HepG2 (cell line): ENCODE measurements at regions not wholly inside any gene's neighbourhood (a gene's known extent, or its start where the extent isn't known, plus 50 kb on each side); places are given as distances from the start of the nearest gene placed in this dataset.
A peak's percentile ranks its signal among the peaks of the same experiment; 100 is the strongest.

Source experiments
- GATA4 ChIP-seq: sonication (generic); IDR thresholded peaks from 2 replicates; pipeline ENCODE4 v1.6.1; 2016; ENCODE audit warnings: antibody characterized with exemption, low read depth, borderline replicate concordance
- GATAD1 ChIP-seq: IDR thresholded peaks from 2 replicates; pipeline ENCODE4 v1.6.1; 2016; ENCODE audit warnings: missing genetic modification reagents, missing compliant biosample characterization
- GLMP ChIP-seq: sonication (generic); formaldehyde crosslinking; IDR thresholded peaks from 2 replicates; pipeline ENCODE4 v1.9.0; 2021; ENCODE audit warnings: missing genetic modification reagents, mild to moderate bottlenecking, borderline replicate concordance
- GMEB1 ChIP-seq: sonication (generic); formaldehyde crosslinking; IDR thresholded peaks from 2 replicates; pipeline ENCODE4 v1.5.1; 2020; ENCODE audit warnings: missing genetic modification reagents, mild to moderate bottlenecking, borderline replicate concordance
- HOXA3 ChIP-seq: sonication (generic); formaldehyde crosslinking; IDR thresholded peaks from 2 replicates; pipeline ENCODE4 v1.5.0; 2020; ENCODE audit warnings: missing genetic modification reagents
- MAZ ChIP-seq, 2 experiments: sonication (generic) in 1 of 2; formaldehyde crosslinking in 1 of 2; IDR thresholded peaks; 2 replicates each; pipeline versions ENCODE4 v1.5.0 to v1.6.1; 2012 to 2020; ENCODE audit warnings: low read depth in 2 of 2, mild to moderate bottlenecking in 2 of 2, borderline replicate concordance in 1 of 2, improper control_type of control experiment in 1 of 2, low read length in 1 of 2, missing genetic modification reagents in 1 of 2, moderate library complexity in 1 of 2
- RORA ChIP-seq: sonication (generic); formaldehyde crosslinking; IDR thresholded peaks from 2 replicates; pipeline ENCODE4 v1.5.0; 2020; ENCODE audit warnings: mild to moderate bottlenecking, missing genetic modification reagents, moderate library complexity
- SAP130 ChIP-seq: IDR thresholded peaks from 2 replicates; pipeline ENCODE4 v1.6.1; 2016; ENCODE audit warnings: low read depth
- SP5 ChIP-seq: IDR thresholded peaks from 2 replicates; pipeline ENCODE4 v1.6.1; 2016; ENCODE audit warnings: low read depth, borderline replicate concordance
- ZNF441 ChIP-seq: sonication (generic); formaldehyde crosslinking; IDR thresholded peaks from 2 replicates; pipeline ENCODE4 v1.7.0; 2021; ENCODE audit warnings: missing genetic modification reagents, borderline replicate concordance
- ZNF552 ChIP-seq: sonication (generic); formaldehyde crosslinking; IDR thresholded peaks from 2 replicates; pipeline ENCODE4 v1.9.0; 2022; ENCODE audit warnings: missing genetic modification reagents, mild to moderate bottlenecking, borderline replicate concordance
- ZNF670 ChIP-seq: sonication (generic); formaldehyde crosslinking; IDR thresholded peaks from 2 replicates; pipeline ENCODE4 v1.8.0; 2022; ENCODE audit warnings: mild to moderate bottlenecking, missing genetic modification reagents, borderline replicate concordance
- TF ChIP-seq, protein P1 (sequence below): IDR thresholded peaks from 2 replicates; pipeline ENCODE4 v1.6.1; 2012; ENCODE audit warnings: low read length, improper control_type of control experiment
- TF ChIP-seq, protein P2 (sequence below): IDR thresholded peaks from 2 replicates; pipeline ENCODE4 v1.6.1; 2016; ENCODE audit warnings: missing biosample characterization, missing genetic modification reagents, low read depth
- TF ChIP-seq, protein P3 (sequence below), 2 experiments: fragments of 450-650 bp in 1 of 2; sonication (generic) in 1 of 2; formaldehyde crosslinking; IDR thresholded peaks; 2 replicates each; pipeline versions ENCODE4 v1.5.0 to v1.8.0; 2020 to 2022; ENCODE audit warnings: mild to moderate bottlenecking in 1 of 2, missing genetic modification reagents in 1 of 2
- TF ChIP-seq, protein P4 (sequence below): sonication (generic); formaldehyde crosslinking; conservative IDR thresholded peaks from 2 replicates; pipeline ENCODE4 v1.8.0; 2022; ENCODE audit warnings: missing genetic modification reagents

DNA sequence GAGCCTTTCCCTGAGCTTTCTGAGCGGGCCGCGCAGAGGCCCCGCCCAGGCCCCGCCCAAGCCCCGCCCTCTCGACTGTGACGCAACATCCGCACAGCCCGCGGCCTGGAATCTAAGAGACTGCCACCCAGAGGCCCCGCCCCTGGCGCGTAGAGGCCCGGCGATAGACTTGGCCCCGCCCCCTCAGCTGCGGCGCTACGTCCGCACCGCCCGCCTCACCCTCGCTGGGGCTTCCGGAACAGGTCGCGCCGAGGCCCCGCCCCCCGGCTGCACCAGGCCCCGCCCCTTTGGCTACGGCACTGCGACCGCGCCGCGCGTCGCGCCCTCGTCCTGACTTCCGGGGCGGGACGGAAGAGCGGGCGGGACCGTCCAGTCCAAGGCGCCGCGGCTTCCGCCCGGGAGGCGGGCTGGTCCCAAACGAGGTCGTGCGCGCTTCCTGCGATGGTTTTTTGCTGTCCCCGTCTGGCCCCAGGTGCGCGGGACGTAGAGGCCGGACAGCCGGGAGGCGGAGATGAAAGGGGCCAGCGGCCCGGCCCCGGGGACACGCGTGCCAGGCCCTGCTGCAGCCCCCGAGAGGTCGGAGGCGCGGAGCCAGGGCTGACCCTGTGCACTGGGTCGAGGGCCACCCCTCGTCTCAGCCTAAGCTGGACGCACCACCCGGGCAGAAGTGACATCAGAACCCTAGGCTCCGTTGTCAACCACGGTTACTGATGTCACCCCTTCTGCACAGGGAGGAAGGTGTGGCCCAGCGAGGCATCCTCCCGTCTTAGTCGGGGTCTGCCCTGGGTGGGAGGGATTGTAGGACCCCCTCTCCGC lies 59.0 kb upstream of the WNT7B start (continued):
- TF ChIP-seq ZNF670 (CRISPR knock-in tag) (peak; percentile 83; the same call in 1 of the 2 replicates), GLMP (CRISPR knock-in tag) (no peak), RORA (CRISPR knock-in tag) (no peak), SP5 (CRISPR knock-in tag) (peak; percentile 66; the same call in 1 of the 2 replicates), HOXA3 (CRISPR knock-in tag) (peak; percentile 94), ZNF552 (no peak), GATAD1 (peak; percentile 92), GATA4 (0 out of 2 replicates have a peak, but pooled peaks have one; percentile 46), GMEB1 (peak; percentile 95), MAZ (IDR thresholded peaks at IDR 0.05; ENCODE audit: borderline replicate concordance, low read depth, low read length) (peak; percentile 53), MAZ (CRISPR knock-in tag; IDR thresholded peaks at IDR 0.05; ENCODE audit: low read depth) (peak; percentile 58; the same call in 1 of the 2 replicates), SAP130 (CRISPR knock-in tag) (peak; percentile 78), ZNF441 (CRISPR knock-in tag) (peak; percentile 71; the same call in 1 of the 2 replicates)
- TF ChIP-seq, protein P1, sequence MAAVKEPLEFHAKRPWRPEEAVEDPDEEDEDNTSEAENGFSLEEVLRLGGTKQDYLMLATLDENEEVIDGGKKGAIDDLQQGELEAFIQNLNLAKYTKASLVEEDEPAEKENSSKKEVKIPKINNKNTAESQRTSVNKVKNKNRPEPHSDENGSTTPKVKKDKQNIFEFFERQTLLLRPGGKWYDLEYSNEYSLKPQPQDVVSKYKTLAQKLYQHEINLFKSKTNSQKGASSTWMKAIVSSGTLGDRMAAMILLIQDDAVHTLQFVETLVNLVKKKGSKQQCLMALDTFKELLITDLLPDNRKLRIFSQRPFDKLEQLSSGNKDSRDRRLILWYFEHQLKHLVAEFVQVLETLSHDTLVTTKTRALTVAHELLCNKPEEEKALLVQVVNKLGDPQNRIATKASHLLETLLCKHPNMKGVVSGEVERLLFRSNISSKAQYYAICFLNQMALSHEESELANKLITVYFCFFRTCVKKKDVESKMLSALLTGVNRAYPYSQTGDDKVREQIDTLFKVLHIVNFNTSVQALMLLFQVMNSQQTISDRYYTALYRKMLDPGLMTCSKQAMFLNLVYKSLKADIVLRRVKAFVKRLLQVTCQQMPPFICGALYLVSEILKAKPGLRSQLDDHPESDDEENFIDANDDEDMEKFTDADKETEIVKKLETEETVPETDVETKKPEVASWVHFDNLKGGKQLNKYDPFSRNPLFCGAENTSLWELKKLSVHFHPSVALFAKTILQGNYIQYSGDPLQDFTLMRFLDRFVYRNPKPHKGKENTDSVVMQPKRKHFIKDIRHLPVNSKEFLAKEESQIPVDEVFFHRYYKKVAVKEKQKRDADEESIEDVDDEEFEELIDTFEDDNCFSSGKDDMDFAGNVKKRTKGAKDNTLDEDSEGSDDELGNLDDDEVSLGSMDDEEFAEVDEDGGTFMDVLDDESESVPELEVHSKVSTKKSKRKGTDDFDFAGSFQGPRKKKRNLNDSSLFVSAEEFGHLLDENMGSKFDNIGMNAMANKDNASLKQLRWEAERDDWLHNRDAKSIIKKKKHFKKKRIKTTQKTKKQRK: no peak
- TF ChIP-seq, protein P2, sequence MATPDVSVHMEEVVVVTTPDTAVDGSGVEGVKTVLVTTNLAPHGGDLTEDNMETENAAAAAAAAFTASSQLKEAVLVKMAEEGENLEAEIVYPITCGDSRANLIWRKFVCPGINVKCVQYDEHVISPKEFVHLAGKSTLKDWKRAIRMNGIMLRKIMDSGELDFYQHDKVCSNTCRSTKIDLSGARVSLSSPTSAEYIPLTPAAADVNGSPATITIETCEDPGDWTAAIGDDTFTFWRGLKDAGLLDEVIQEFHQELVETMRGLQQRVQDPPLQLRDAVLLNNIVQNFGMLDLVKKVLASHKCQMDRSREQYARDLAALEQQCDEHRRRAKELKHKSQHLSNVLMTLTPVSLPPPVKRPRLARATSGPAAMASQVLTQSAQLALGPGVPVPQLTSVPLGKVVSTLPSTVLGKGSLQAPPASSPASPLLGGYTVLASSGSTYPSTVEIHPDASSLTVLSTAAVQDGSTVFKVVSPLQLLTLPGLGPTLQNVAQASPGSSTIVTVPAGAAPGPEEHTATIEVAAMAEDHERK (CRISPR knock-in tag): peak; percentile 64; the same call in 1 of the 2 replicates
- TF ChIP-seq, protein P3, sequence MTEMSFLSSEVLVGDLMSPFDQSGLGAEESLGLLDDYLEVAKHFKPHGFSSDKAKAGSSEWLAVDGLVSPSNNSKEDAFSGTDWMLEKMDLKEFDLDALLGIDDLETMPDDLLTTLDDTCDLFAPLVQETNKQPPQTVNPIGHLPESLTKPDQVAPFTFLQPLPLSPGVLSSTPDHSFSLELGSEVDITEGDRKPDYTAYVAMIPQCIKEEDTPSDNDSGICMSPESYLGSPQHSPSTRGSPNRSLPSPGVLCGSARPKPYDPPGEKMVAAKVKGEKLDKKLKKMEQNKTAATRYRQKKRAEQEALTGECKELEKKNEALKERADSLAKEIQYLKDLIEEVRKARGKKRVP (CRISPR knock-in tag; IDR thresholded peaks at IDR 0.05): 0 out of 4 replicates have a peak, but pooled peaks of 1 of the 2 experiments have one; percentile 15
- TF ChIP-seq, protein P4, sequence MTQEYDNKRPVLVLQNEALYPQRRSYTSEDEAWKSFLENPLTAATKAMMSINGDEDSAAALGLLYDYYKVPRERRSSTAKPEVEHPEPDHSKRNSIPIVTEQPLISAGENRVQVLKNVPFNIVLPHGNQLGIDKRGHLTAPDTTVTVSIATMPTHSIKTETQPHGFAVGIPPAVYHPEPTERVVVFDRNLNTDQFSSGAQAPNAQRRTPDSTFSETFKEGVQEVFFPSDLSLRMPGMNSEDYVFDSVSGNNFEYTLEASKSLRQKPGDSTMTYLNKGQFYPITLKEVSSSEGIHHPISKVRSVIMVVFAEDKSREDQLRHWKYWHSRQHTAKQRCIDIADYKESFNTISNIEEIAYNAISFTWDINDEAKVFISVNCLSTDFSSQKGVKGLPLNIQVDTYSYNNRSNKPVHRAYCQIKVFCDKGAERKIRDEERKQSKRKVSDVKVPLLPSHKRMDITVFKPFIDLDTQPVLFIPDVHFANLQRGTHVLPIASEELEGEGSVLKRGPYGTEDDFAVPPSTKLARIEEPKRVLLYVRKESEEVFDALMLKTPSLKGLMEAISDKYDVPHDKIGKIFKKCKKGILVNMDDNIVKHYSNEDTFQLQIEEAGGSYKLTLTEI (CRISPR knock-in tag): no peak
